ENCODE measurements at regions not wholly inside any gene's neighbourhood (a gene's known extent, or its start where the extent isn't known, plus 50 kb on each side); places are given as distances from the start of the nearest gene placed in this dataset.

- TF ChIP-seq NRF1 (conservative IDR thresholded peaks at IDR 0.05; ENCODE audit: low read depth, low read length) (no peak), EGR1 (IDR thresholded peaks at IDR 0.05; ENCODE audit: borderline replicate concordance in 1 of 2, low read depth in 2 of 2, low read length in 2 of 2) (no peak), PBX3 (IDR thresholded peaks at IDR 0.05; ENCODE audit: insufficient replicate concordance, low read depth, low read length) (no peak), TARDBP (IDR thresholded peaks at IDR 0.05; ENCODE audit: borderline replicate concordance) (no peak), CHD1 (IDR thresholded peaks at IDR 0.05; ENCODE audit: low read depth, low read length) (no peak), ATF2 (IDR thresholded peaks at IDR 0.05; ENCODE audit: low read length) (no peak), HCFC1 (IDR thresholded peaks at IDR 0.05; ENCODE audit: low read length) (no peak), STAT1 (conservative IDR thresholded peaks at IDR 0.05) (no peak), ZNF217 (IDR thresholded peaks at IDR 0.05) (no peak)
Measured at GRCh38 chr3:73723596-73723995, 98.9 kb upstream of the PDZRN3 start (continued).

- BruUV-seq (replicated peaks) = no TSS peak
- no peaks in the 10 kb centered on the region for H3K79me2 ChIP-seq (ENCODE audit: control insufficient read depth, insufficient read depth, low read length)
- POLR2A ChIA-PET = no interaction called here
- RAD21 ChIA-PET (ENCODE audit: unreplicated experiment) = no interaction called here
- H3K4me3 ChIP-seq = no peak overlapping the region
- no peak overlapping the region for H3K4me2 ChIP-seq (ENCODE audit: control insufficient read depth, insufficient read depth)
- FAIRE-seq = no peak
- no peaks in the 10 kb centered on the region; the same call in 2 of the 3 replicates for H3K9me3 ChIP-seq (replicated peaks; ENCODE audit: control insufficient read depth, insufficient read depth, low read length)
- SMC1A ChIA-PET (ENCODE audit: uncharacterized antibody, unreplicated experiment) = no interaction called here
- H3K27me3 ChIP-seq (replicated peaks in 1 of 2; ENCODE audit: control insufficient read depth in 2 of 2, insufficient read depth in 2 of 2, low read length in 1 of 2) = no peaks in the 10 kb centered on the region
- no peak for DNase-seq (ENCODE audit: low read depth, low spot score)
- intact Hi-C loops (cut with micrococcal nuclease; ENCODE audit: unreplicated experiment) = no loop called here
- in situ Hi-C loops (cut with MboI) = no loop called here
- 48% methylated on average over 4 of the region's 6 CpGs for WGBS (ENCODE audit: insufficient coverage, insufficient replicate concordance, low lambda C conversion rate, missing lambda C conversion rate)
- ATAC-seq = no peak
- H2AFZ ChIP-seq (ENCODE audit: control insufficient read depth, low read depth, low read length) = no peak overlapping the region
- no peaks in the 10 kb centered on the region for H3K4me1 ChIP-seq (ENCODE audit: control insufficient read depth, insufficient read depth, low read length)
- no peaks in the 10 kb centered on the region for H3K36me3 ChIP-seq (ENCODE audit: control insufficient read depth in 2 of 2, insufficient read depth in 2 of 2, low read length in 1 of 2)
- CTCF ChIA-PET = no interaction called here
- H3K27ac ChIP-seq (ENCODE audit: control insufficient read depth, insufficient read depth) = no peak overlapping the region
- no peak overlapping the region for H3K9ac ChIP-seq (ENCODE audit: control insufficient read depth, insufficient read depth, low read length)
- H4K20me1 ChIP-seq (ENCODE audit: control insufficient read depth, insufficient read depth) = no peaks in the 10 kb centered on the region
- TF ChIP-seq USF2 (IDR thresholded peaks at IDR 0.05; ENCODE audit: borderline replicate concordance, low read depth, low read length) (no peak), POU2F2 (IDR thresholded peaks at IDR 0.05; ENCODE audit: borderline replicate concordance, low read depth, low read length) (no peak), NFIC (IDR thresholded peaks at IDR 0.05; ENCODE audit: low read depth, low read length) (no peak), NR2C2 (IDR thresholded peaks at IDR 0.05; ENCODE audit: borderline replicate concordance, control insufficient read depth, insufficient read length, low read depth) (no peak), NFYB (IDR thresholded peaks at IDR 0.05; ENCODE audit: insufficient read depth, low read depth, low read length) (no peak), CHD4 (IDR thresholded peaks at IDR 0.05) (no peak), ASH2L (IDR thresholded peaks at IDR 0.05; ENCODE audit: borderline replicate concordance, low read depth) (no peak), EZH2 (IDR thresholded peaks at IDR 0.05; ENCODE audit: borderline replicate concordance, control insufficient read depth, low read depth, low read length) (no peak), E4F1 (IDR thresholded peaks at IDR 0.05; ENCODE audit: borderline replicate concordance, partially characterized antibody) (no peak)
Measured at GRCh38 chr3:73719861-73720260, 95.1 kb upstream of the PDZRN3 start.

All from GM12878 (cell line).